Keratinocyte (primary cell): ENCODE measurements at regions not wholly inside any gene's neighbourhood (a gene's known extent, or its start where the extent isn't known, plus 50 kb on each side); places are given as distances from the start of the nearest gene placed in this dataset.

Source experiments
- EZH2 ChIP-seq: IDR thresholded peaks from one replicate; pipeline ENCODE4 v1.6.1; 2012; ENCODE audit warnings: inconsistent platforms, mild to moderate bottlenecking, low read length, moderate library complexity
- TF ChIP-seq, protein P1 (sequence below), 3 experiments: IDR thresholded peaks in 1 of 3; conservative IDR thresholded peaks in 1 of 3; optimal IDR thresholded peaks in 1 of 3; 2 replicates in 2 of 3; 3 replicates in 1 of 3; pipeline versions ENCODE3 to v1.5.1; 2011; ENCODE audit warnings: low read length in 3 of 3, mild to moderate bottlenecking in 3 of 3, moderate library complexity in 2 of 3, control low read depth in 1 of 3, inconsistent platforms in 1 of 3; ENCODE audit not compliant: insufficient read depth in 2 of 3; ENCODE audit errors: extremely low read depth in 1 of 3

DNA sequence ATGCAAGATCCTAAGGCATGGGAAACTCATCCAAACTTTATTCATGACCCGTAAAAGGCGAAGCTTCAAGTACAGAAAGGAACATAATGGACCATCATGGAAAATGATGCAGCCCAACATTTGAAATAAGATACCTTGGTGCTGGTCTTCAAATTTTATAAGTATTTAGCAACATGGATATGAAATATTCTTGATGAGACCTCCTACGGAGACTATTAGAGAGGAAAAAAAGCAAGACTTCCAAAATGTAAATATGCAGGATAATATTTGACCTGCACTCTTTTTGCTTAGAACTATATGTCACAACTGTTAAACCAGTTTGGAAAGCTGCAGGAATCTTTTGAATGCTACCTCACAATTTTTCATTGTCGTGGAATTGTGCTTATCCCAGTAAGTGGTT lies 168.8 kb upstream of the ARID2 start:
- no peak for TF ChIP-seq EZH2
- TF ChIP-seq, protein P1, sequence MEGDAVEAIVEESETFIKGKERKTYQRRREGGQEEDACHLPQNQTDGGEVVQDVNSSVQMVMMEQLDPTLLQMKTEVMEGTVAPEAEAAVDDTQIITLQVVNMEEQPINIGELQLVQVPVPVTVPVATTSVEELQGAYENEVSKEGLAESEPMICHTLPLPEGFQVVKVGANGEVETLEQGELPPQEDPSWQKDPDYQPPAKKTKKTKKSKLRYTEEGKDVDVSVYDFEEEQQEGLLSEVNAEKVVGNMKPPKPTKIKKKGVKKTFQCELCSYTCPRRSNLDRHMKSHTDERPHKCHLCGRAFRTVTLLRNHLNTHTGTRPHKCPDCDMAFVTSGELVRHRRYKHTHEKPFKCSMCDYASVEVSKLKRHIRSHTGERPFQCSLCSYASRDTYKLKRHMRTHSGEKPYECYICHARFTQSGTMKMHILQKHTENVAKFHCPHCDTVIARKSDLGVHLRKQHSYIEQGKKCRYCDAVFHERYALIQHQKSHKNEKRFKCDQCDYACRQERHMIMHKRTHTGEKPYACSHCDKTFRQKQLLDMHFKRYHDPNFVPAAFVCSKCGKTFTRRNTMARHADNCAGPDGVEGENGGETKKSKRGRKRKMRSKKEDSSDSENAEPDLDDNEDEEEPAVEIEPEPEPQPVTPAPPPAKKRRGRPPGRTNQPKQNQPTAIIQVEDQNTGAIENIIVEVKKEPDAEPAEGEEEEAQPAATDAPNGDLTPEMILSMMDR (optimal IDR thresholded peaks at IDR 0.05 in 1 of 3, IDR thresholded peaks at IDR 0.05 in 1 of 3, conservative IDR thresholded peaks at IDR 0.05 in 1 of 3; ENCODE audit: extremely low read depth in 1 of 3, insufficient read depth in 2 of 3, low read length in 3 of 3): no peak
